Uterus (tissue), 2 donors: ENCODE measurements at regions not wholly inside any gene's neighbourhood (a gene's known extent, or its start where the extent isn't known, plus 50 kb on each side); places are given as distances from the start of the nearest gene placed in this dataset.
"Not testable (repeated sequence)": the region's sequence is repeated elsewhere in the genome, so short reads cannot be mapped to it uniquely, and the experiment has no call there.

Source experiments
- POLR2A ChIP-seq, 2 donors: fragments of 450-650 bp; IDR thresholded peaks; one replicate each; pipeline ENCODE4 v1.6.1; 2016; ENCODE audit warnings: antibody characterized with exemption in 2 of 2, mild to moderate bottlenecking in 1 of 2, moderate library complexity in 1 of 2
- TF ChIP-seq, protein P1 (sequence below), 4 experiments: fragments of 200-600 bp in 2 of 4; fragments of 450-650 bp in 2 of 4; sonication (generic) in 2 of 4; IDR thresholded peaks; one replicate each; pipeline ENCODE4 v1.5.1; 2016 to 2019; ENCODE audit warnings: antibody characterized with exemption in 4 of 4, mild to moderate bottlenecking in 2 of 4, moderate library complexity in 1 of 4

DNA sequence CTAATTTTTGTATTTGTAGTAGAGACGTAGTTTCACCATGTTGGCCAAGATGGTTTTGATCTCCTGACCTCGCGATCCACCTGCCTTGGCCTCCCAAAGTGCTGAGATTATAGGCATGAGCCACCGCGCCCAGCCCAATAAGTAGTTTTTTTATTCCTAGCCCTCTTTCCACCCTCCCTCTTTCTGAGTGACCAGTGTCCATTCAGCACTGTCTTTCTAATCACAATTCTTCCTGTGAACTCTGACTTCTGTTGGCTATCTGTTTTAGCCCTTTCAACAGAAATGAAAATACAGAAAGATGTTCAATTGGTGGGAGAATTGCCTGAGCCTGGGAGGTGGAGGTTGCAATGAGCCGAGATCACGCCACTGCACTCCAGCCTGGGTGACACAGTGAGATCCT, 122.3 kb upstream of the LIFR start:
- TF ChIP-seq, protein P1, sequence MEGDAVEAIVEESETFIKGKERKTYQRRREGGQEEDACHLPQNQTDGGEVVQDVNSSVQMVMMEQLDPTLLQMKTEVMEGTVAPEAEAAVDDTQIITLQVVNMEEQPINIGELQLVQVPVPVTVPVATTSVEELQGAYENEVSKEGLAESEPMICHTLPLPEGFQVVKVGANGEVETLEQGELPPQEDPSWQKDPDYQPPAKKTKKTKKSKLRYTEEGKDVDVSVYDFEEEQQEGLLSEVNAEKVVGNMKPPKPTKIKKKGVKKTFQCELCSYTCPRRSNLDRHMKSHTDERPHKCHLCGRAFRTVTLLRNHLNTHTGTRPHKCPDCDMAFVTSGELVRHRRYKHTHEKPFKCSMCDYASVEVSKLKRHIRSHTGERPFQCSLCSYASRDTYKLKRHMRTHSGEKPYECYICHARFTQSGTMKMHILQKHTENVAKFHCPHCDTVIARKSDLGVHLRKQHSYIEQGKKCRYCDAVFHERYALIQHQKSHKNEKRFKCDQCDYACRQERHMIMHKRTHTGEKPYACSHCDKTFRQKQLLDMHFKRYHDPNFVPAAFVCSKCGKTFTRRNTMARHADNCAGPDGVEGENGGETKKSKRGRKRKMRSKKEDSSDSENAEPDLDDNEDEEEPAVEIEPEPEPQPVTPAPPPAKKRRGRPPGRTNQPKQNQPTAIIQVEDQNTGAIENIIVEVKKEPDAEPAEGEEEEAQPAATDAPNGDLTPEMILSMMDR (IDR thresholded peaks at IDR 0.05), result not testable (repeated sequence)
- TF ChIP-seq POLR2A (IDR thresholded peaks at IDR 0.05), result not testable (repeated sequence)
